ENCODE measurements at regions not wholly inside any gene's neighbourhood (a gene's known extent, or its start where the extent isn't known, plus 50 kb on each side); places are given as distances from the start of the nearest gene placed in this dataset.

DNA sequence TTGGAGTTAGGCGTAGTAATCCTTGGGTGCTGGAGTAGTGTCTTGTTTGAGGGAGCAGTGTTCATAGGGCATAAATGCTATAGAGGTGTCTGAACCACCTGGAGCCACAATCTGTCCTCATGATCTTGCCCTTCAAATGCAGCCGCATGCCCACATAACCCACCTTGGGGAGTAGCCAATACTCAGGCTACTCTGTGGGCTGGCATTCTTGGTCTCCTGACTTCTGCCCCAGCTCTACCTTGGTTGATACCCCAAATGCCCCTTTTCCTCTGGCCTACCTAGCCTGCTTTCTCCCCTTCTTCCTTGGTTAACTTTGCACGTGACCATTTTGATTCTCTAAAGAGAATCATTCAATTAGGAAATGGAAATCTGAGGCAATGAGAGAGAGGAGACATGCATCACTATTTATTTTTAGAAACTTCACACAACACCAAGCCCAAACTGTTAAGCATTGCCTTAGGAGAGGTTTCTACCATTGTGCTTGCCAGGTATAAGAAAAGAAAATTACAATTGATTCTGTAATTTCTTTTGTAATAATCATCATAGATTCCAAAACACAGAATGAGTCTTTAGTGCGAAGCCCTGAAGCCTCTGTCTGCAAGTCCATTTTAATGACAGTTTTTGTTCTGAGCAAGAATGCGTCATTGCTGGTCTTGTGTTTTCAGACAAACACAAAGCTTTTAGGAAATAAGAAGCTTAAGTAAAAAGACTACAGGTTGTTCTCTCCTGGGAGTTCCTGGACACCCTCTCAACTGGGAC is 135.2 kb downstream of the C9orf152 start:
- TF ChIP-seq, protein P1, sequence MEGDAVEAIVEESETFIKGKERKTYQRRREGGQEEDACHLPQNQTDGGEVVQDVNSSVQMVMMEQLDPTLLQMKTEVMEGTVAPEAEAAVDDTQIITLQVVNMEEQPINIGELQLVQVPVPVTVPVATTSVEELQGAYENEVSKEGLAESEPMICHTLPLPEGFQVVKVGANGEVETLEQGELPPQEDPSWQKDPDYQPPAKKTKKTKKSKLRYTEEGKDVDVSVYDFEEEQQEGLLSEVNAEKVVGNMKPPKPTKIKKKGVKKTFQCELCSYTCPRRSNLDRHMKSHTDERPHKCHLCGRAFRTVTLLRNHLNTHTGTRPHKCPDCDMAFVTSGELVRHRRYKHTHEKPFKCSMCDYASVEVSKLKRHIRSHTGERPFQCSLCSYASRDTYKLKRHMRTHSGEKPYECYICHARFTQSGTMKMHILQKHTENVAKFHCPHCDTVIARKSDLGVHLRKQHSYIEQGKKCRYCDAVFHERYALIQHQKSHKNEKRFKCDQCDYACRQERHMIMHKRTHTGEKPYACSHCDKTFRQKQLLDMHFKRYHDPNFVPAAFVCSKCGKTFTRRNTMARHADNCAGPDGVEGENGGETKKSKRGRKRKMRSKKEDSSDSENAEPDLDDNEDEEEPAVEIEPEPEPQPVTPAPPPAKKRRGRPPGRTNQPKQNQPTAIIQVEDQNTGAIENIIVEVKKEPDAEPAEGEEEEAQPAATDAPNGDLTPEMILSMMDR (IDR thresholded peaks at IDR 0.05): no peak
- H3K27me3 Mint-ChIP-seq (ENCODE audit: low read depth): no peaks in the 10 kb centered on the region
- DNase-seq (ENCODE audit: low spot score): no peak
- H3K4me3 Mint-ChIP-seq (ENCODE audit: unreplicated experiment): no peak overlapping the region
- H3K27ac Mint-ChIP-seq (ENCODE audit: unreplicated experiment): peak overlapping the region; percentile 49
- H3K36me3 Mint-ChIP-seq (ENCODE audit: low read depth): no peaks in the 10 kb centered on the region
- H3K4me1 Mint-ChIP-seq (ENCODE audit: low read depth): peaks cover 46% of the 10 kb centered on the region
- H3K9me3 Mint-ChIP-seq (ENCODE audit: low read depth): no peaks in the 10 kb centered on the region

- Mint-ChIP-seq H3K27ac (ENCODE audit: unreplicated experiment) (no peak overlapping the region), H3K9me3 (ENCODE audit: low read depth) (no peaks in the 10 kb centered on the region), H3K27me3 (ENCODE audit: low read depth) (no peaks in the 10 kb centered on the region), H3K36me3 (ENCODE audit: low read depth) (no peaks in the 10 kb centered on the region), H3K4me1 (ENCODE audit: low read depth) (peaks cover 48% of the 10 kb centered on the region), H3K4me3 (ENCODE audit: unreplicated experiment) (no peak overlapping the region)
- TF ChIP-seq, protein P1 (IDR thresholded peaks at IDR 0.05): no peak
- no peak for DNase-seq (ENCODE audit: low spot score)
Observed at GRCh38 chr9:110073356-110073905, 134.5 kb downstream of the C9orf152 start.

DNA sequence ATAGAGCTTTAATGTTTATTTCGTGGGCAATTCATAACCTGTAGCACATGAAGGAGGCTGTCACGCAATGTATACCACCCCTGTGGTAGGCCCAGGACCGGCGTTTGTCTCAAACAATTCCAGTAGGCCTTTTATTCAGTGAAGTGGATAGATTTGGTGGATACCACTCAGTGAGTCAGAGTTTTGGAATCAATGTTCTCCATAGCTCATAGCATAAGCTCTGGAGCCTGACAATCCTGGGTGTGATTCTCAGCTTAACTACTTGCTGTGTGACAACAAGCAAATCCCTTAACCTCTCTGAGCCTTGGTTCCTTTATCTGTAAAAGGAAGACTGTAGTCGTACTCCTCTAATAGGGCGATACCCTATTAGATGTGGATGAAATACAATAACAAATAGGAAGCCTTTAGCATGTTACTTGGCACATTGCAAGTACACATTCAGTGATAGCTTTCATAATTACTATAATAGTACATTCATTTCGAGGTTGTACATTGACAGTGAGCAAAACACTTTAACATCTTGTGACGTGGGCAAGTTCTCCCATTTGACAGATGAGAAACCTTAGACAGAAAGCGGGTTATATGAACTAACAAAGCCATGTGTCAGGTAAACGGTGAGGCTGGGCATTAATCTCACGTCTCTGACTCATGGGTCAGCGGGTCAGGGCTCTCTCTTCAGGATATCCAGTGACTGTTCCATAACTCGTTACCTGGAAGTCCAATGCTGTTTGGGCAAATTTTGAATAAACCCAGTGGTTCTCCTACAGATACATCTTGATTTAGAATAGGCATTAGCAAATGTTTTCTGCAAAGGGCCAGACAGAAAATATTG is 130.8 kb downstream of the C9orf152 start:
- Mint-ChIP-seq H3K27me3 (ENCODE audit: low read depth) (no peaks in the 10 kb centered on the region), H3K27ac (ENCODE audit: unreplicated experiment) (peak overlapping the region; percentile 78), H3K4me1 (ENCODE audit: low read depth) (peaks cover 59% of the 10 kb centered on the region), H3K4me3 (ENCODE audit: unreplicated experiment) (no peak overlapping the region), H3K36me3 (ENCODE audit: low read depth) (no peaks in the 10 kb centered on the region), H3K9me3 (ENCODE audit: low read depth) (no peaks in the 10 kb centered on the region)
- TF ChIP-seq, protein P1 (IDR thresholded peaks at IDR 0.05): no peak
- DNase-seq (ENCODE audit: low spot score): no peak

DNA sequence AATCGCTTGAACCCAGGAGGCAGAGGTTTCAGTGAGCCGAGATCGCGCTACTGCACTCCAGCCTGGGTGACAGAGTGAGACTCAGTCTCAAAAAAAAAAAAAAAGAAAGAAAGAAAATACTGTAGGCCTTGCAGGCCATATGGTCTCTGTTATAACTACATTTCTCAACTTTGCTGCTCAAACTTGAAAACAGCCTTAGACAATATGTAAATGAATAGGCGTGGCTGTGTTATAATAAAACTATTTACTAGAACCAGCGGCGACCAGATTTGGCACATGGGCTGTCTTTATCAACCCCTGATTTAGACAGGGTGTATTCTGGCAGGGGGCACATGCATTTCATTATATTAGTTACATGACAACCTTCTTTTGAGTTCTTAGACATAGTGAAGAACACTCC is 130.0 kb downstream of the C9orf152 start:
- H3K36me3 Mint-ChIP-seq (ENCODE audit: low read depth): no peaks in the 10 kb centered on the region
- no peaks in the 10 kb centered on the region for H3K27me3 Mint-ChIP-seq (ENCODE audit: low read depth)
- TF ChIP-seq, protein P1 (IDR thresholded peaks at IDR 0.05): no peak
- peak overlapping the region; percentile 63 for H3K27ac Mint-ChIP-seq (ENCODE audit: unreplicated experiment)
- H3K4me3 Mint-ChIP-seq (ENCODE audit: unreplicated experiment): no peak overlapping the region
- peaks cover 56% of the 10 kb centered on the region for H3K4me1 Mint-ChIP-seq (ENCODE audit: low read depth)
- DNase-seq (ENCODE audit: low spot score): no peak
- no peaks in the 10 kb centered on the region for H3K9me3 Mint-ChIP-seq (ENCODE audit: low read depth)

DNA sequence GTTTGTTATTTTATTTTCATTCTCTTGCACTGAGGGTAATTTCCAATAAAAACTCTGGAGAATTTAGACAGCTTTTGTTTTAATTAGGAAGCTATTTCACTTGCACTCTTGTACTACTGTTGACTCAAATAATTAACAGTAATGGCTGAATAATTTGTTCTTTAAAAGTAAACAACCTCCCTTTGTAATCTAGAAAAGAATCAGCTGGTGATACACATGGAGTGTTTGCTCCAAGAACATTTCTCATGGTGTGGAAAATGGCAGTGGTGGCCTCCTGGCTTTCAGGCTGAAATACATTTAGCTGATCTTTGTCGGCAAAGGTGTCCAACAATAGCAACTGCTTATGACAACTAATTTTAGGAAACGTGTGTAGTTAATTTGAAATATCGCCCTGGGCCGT is 129.4 kb downstream of the C9orf152 start:
- Mint-ChIP-seq H3K36me3 (ENCODE audit: low read depth) (no peaks in the 10 kb centered on the region), H3K4me1 (ENCODE audit: low read depth) (peaks cover 56% of the 10 kb centered on the region), H3K27ac (ENCODE audit: unreplicated experiment) (peak overlapping the region; percentile 63), H3K27me3 (ENCODE audit: low read depth) (no peaks in the 10 kb centered on the region), H3K4me3 (ENCODE audit: unreplicated experiment) (no peak overlapping the region), H3K9me3 (ENCODE audit: low read depth) (no peaks in the 10 kb centered on the region)
- DNase-seq (ENCODE audit: low spot score): no peak
- TF ChIP-seq, protein P1 (IDR thresholded peaks at IDR 0.05): no peak
